ENCODE measurements at regions not wholly inside any gene's neighbourhood (a gene's known extent, or its start where the extent isn't known, plus 50 kb on each side); places are given as distances from the start of the nearest gene placed in this dataset.
"Not testable (repeated sequence)": the region's sequence is repeated elsewhere in the genome, so short reads cannot be mapped to it uniquely, and the experiment has no call there.

DNA sequence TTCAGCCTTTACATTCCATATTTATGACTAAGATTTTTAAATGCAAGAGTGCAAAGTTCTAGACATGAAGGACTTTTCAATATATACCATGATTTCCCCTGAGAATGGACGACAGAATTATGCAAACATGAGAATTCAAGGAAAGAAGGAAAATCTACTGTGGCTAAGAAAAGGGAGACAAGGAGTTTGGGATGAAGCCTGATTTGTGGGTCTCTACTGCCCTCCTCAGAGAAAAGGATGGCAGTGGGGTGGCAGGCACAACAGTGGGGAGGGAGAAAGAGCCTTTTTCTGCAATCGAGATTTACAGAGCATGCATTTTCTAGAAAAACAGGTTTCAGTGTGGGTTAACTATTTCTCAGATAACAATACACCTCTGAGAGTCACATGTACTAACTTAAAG, 466.9 kb upstream of the NRSN1 start:
- DNase-seq (ENCODE audit: low spot score), result no peak

DNA sequence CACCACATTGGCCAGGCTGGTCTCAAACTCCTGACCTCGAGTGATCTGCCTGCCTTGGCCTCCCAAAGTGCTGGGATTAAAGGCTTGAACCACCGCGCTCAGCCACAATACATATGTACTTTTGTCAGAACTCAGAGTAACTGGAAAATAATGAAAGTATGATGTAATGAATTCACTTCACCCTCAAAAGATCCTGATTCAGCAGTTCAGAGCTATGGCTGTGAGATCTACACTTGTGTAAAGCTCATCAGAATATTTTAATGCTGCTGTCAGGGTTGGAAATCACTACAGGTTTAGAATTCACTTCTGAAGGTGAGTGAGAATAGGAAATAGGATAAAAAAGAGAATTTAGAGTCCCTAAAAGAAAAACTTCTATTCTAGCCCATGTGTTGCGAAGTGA, 464.5 kb upstream of the NRSN1 start:
- DNase-seq (ENCODE audit: low spot score), result no peak

DNA sequence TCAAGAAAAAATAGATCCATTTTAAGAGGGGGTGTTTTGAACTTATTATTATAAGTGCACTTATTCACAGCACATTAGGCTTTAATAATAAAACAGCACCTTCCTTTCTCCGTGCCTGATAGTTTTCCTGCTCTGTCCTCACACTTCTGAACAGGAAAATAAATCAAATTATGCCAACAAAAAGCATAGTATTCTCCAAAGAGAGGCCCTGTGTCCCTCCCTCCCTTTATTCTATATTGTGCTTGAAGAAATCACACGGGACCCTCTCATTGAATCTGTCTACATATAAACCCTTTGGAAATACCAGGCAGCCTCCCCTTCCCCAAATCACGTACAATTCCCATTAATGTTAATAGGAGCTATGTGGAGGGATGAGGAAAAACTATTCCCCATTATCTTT, 462.9 kb upstream of the NRSN1 start:
- no peak for DNase-seq (ENCODE audit: low spot score)

DNA sequence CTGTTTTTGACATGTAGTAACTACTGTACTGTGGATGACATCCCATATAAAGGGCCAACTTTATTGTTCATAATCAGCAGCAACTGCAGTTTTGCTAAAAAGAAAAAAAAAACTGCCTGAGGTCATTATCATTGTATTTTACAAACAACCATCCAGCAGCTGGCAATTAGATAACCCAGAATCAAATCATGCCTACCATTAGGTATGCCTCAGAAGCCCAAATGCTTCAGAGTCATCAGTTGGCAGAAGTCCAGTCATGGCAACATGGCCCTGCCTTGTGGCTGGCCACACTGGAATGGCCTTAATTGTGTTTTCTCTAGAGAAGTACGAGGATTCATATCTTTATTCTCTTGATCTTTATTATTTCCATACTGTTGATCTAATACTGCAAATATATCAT, 462.4 kb upstream of the NRSN1 start:
- DNase-seq (ENCODE audit: low spot score), result no peak

DNA sequence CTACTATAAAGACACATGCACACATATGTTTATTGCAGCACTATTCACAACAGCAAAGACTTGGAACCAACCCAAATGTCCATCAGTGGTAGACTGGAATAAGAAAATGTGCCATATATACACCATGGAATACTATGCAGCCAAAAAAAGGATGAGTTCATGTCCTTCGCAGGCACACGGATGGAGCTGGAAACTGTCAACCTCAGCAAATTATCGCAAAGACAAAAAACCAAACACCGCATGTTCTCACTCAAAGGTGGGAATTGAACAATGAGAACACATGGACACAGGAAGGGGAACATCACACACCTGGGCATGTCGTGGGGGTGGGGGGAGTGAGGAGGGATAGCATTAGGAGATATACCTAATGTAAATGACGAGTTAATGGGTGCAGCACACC, 460.1 kb upstream of the NRSN1 start:
- not testable (repeated sequence) for DNase-seq (ENCODE audit: low spot score)

DNA sequence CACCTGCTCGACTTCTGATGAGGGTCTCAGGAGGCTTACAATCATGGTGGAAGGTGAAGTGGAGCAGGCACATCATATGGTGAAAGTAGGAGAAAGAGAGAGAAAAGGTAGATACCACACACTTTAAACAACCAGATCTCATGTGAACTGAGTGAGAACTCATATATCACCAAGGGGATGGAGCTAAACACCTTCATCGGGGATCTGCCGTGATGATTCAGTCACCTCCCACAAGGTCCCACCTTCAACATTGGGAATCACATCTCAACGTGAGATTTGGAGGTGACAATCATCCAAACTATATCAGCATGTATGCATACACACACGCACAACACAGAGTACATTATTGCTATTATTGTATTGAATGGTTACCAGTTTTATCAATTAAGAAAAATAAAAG, 453.3 kb upstream of the NRSN1 start:
- DNase-seq (ENCODE audit: low spot score), result no peak

DNA sequence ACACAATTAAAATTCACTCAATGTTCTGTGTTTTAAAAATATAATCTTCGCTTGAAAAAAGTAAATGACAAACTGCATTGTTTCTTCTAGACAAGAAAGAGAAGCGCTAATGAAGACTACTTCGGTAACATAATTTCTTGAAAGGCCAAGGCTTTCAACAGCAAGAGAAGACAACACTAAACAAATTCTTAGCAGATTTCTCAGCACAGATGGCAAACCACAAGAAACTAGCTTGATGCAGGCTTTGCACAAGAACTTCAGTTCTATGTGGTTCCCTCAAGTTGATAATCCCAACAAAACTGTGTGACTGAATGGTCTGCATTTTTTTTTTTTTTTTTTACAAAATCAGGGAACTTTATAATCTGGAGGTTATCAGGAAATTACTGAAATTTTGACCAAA, 447.4 kb upstream of the NRSN1 start:
- no peak for DNase-seq (ENCODE audit: low spot score)

DNA sequence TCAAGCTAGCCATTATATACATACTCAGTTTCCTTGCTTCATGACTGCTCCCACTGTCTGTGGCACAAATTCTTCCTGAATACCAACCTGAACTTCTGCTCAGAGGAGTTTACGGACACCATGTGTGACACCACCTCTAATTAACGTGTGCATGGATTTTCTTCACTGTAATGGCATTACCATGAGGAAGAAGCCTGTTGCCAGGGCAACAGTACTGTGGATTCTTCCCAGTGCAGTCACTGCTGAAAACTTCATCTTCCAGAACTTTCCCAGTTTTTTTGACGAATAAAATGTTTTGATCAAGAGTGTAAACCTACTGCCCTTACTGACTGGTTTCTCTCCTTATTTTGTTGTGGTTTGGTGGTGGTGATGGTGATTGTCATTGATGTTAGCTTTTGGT, 444.3 kb upstream of the NRSN1 start:
- DNase-seq (ENCODE audit: low spot score), result no peak

DNA sequence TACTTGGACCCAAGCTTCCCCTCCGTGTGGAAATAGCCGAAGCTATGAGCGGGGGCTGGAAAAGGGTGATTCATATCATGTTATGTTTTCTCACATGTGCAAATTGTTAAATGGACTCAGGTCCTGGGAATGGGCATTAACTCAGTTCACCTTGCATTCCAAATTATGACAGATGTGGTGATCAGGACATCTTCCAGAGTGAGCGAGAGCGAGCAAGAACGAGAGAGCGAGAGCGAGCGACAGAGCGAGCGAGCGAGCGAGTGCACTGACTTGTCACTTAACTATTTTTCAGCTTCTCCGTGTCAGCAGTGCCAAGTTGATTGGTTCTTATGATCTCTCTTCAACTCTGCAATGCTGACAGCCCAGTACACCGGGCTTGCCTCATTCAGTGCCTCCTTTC, 437.4 kb upstream of the NRSN1 start:
- no peak for DNase-seq (ENCODE audit: low spot score)

DNA sequence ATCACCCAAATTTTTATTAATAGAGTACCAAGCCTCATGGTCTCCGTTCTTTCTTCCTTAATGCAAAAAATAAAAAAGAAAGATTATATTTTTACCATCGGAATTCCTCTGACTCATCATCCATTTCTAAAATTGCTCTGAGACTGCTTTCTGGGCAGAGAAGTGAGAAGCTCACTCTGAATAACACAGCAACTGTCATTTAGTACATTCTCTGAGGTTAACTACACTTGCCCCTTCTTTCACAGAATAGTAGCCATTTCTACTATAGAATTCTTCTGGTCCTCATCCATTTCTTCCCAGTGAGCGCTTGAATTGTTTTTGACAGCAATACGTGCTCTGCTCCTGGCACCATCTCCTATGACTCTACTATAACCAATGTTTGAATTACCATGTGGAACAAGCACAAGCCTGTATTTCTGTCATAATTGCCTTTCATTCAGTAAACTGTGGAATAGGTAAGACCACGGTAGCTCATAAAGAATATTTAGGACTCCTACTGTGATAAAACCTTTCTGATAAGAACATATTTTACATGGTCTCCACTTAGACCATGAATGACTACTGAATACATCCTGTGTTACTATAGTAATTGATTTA, 435.5 kb upstream of the NRSN1 start:
- DNase-seq (ENCODE audit: low spot score), result no peak

DNA sequence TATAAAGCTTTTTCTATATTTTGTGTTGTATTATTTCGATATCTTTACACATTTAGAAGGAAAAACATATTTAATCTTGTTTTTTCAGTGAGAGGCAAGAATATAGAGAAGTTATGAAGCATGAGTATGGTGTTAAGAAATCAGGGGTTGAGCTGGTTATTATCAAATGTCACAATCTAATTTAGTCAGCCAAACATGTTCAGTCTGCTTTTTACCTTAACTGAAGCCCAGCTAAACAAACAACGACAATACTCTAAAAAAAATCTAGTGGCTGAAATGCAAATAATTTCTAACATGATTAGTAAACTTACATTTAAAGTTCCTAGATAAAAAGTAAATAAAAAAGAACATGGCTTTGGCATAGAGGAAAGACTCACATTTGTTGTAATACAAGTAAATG, 433.8 kb upstream of the NRSN1 start:
- DNase-seq (ENCODE audit: low spot score), result no peak

DNA sequence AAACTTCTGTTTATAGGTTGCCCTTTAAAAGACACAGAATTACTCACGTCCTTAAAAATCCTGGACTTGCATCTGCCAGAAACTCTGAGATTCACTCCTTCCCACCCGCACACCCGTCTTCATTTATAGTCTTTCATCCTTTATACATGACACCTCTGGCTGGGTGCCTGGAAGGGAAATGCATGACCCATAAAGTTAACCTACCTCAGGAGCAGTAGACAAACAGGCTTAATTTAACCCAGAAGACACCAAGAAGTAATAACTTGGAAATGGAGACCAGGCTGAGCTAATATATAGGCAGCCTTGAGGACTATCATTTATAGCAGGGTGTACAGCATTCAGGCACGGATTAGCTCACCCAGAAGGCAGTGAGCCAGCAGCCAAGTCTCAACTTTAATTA, 429.0 kb upstream of the NRSN1 start:
- no peak for DNase-seq (ENCODE audit: low spot score)

DNA sequence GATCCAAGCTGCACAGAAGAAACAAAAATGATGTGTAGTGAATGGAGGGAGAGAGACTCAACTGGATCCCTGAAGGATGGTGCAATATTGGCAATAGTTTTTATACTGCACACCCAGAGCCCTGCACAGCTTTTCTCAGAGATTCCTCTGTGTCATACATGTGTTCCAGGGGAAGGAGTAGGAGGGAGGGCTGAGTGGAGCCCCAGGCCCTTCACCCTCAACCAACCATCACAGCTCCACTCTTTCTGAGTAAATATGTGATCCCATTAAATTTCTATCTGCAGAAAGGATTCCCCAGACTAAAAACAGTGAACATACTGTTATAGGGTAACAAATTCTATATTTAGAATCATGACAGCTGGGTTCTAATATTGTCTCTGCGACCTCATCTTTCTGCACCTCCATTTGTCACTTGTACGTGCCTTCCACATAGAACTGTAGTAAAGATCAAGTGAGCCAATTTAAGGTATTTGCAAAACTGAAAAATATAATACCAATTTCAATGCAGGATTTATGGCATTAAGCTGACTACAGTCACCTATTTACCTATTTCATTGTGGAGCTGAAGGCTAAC, 421.4 kb upstream of the NRSN1 start:
- DNase-seq (ENCODE audit: low spot score), result no peak

DNA sequence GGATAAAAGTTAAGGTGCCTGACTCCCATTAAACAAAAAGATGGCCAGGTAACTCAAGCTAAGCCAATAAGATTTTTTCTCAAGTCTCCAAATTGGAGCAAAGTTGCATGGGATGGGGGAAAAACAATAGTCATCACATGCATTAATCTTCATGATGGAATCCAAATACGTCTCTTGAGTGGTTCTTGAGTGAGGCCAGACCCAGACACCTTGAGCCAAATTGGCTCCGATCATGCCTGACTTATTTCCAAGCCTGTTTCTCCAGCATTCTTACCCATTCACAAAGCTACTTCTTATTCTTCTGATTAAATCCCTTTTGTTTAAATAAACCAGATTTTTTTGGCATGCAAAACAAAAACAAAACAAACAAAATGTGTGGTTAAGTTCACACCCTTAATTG, 420.3 kb upstream of the NRSN1 start:
- DNase-seq (ENCODE audit: low spot score), result no peak

DNA sequence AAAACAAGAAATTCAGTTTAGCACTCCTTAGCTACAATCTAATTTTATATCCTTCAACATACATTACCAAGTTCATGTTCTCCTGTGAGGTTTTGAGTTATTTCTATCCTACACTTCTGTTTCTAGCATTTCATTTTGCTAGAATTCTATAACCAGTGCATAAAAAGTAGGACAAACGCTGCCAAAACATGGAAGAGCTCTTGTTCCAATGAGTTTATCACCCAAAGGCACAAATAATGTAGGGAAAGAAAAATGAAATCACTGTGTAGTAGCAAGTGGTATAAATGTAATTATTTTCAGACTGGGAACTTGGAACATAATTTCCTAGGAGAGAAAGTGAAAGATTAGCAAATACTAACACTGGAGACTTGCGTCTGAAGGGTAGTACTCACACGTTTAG, 413.3 kb upstream of the NRSN1 start:
- no peak for DNase-seq (ENCODE audit: low spot score)

DNA sequence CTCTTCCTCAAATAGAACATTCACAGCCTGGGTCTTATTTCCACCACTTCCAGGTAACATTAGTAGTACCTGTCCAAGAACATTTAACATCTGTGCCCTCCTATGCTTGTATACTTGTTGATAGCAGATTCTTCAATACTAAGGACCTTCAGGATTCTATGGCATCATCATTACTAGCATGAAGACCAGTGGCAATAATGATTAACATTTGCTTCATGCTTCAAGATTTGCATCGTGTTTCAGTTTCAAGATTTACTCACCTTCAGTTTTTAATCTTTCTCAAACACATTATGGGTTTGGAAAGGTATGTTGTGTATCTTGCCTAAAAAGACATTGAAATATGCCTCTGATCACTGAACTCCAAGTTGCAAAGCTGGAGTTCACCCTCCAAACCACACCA, 412.8 kb upstream of the NRSN1 start:
- DNase-seq (ENCODE audit: low spot score), result no peak

DNA sequence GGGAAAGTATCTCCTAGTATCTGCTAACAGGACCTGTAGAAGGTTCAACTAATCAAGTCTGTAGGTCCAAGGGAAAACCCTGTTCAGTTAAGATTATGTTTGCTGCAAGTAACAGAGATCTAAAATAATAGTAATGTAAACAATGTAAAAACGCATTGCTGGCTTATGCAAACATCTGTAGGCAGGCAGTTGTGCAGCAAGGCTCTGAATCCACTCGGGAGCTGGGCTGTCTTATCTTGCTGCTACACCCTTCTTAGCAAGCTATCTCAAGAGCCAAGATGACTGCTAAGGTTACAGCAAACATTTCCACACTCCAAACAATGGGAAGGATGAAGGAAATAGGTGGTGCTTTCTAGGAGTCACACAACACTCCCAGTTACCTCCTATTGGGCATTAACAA, 397.3 kb upstream of the NRSN1 start:
- DNase-seq (ENCODE audit: low spot score), result no peak

DNA sequence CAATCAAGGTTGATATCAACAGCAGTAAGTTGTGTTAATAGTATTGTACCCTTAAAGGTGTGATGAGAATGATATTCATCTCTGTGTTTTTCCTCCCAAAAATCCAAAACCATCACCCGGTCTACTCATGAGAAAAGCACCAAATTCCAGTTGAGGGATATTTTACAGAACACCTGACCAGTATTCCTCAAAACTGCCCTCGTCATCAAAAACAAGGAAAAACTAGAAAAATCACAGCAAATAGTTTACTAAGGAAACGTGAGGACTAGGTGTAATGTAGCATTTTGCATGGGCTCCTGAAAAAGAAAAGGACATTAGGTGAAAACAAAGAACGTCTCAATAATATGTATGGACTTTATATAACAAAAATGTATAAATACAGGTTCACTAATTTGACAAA, 394.4 kb upstream of the NRSN1 start:
- DNase-seq (ENCODE audit: low spot score), result no peak

DNA sequence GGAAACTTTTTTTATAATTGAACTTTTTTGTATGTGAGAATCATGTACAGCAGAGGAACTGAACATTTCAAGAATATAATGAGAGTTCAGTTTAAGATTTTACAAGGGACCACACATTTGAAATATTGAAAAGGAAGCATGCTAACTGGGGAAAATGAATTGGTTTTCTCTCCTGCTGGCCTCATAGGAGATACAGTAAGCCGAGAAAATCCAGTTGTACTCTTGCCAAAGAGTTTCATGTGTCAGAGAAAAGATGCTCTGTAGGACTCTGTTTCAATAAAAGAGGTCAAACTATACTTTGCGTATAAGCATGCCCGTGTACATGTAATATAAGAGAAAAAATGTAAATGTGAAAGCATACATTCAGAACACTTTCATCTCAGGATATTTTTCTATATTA, 393.5 kb upstream of the NRSN1 start:
- DNase-seq (ENCODE audit: low spot score), result no peak

DNA sequence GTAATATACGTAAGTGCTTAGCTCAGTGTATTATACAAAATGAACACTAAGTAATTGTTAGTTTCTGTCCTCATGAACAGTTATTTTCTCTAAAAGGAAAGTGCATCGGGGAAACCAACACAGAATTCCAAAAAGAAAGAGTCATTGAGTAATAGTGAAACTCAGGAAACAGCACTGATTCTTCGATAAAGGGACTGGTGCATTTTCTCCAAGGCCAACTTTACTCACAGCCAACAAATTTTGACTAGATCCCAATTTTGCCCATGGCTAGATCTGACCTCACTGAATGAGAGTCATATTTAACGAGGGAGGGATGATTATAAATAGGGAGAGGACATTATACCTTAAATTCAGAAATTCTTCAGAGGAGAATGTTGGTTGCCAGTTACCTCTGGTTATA, 390.9 kb upstream of the NRSN1 start:
- DNase-seq (ENCODE audit: low spot score), result no peak

DNA sequence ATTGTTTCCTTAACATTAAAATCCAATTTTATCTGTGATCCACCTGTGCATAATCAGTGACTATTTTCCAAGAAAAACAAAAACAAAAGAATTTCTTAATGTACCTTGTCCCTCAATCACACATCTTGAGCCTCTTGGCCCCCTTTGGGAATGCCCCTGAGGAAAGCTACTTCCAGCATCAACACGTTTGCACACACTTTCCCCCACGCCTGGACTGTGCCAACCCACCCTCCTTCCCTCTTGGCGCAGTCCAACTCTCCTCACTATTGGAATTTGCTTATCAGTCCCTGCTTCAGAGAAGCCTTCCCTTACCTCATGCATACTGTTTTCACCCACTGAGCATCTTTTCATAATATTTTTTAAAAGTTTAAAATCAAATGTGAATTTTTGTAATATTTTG, 389.4 kb upstream of the NRSN1 start:
- no peak for DNase-seq (ENCODE audit: low spot score)

DNA sequence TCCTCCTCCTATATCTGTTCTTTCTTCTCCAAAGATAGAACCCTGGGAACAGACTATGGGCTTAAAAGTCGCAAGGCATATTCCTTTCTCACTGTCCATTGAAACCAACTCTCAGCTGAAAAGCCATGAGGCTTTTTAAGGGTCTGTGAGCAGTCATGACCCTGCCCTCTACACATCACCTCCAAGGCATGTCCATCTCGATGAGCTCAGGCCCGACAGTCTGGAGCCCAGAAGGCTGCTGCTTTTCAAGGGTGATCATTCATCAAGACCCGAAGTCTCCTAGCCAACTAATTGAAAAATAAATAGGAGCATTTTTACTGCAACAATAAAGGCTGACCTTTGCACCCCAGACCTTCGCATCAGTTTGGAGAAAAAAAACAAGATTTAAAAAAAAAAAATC, 378.8 kb upstream of the NRSN1 start:
- no peak for DNase-seq (ENCODE audit: low spot score)

DNA sequence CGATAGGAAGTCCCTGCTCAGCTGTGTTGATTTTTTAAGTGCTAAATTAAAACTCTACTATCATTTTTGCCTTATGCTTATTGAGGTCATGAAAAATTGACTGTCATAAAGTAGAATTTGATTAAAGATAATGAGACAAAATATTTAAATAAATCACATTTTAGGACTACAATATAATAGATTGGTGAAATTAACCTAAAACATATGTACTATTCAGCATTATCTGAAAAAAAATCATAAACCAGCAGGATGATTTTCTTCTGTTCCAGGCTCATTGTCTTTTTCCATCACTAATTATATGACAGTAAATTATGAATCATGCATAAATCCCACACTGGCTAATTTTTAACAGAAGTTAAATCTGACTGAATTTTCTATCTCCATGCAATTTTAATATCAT, 373.6 kb upstream of the NRSN1 start:
- DNase-seq (ENCODE audit: low spot score), result no peak

DNA sequence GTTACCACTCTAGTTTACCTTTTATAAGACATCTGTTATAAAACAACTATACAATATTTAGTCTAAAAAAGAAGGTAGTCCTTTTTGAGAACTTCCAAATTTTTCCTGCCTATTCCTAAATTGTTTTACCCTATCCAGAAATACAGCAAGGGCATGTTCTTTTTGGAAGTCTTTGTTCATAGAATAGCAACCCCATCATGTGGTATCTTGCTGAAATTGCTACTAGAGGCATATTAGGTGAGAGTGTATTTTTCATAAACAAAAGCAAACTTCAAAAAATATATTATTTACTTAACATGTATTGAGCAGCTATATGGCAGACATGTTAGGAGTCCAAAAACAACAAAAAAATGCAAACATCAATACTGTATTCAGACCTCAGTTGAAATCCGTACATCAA, 371.8 kb upstream of the NRSN1 start:
- no peak for DNase-seq (ENCODE audit: low spot score)

DNA sequence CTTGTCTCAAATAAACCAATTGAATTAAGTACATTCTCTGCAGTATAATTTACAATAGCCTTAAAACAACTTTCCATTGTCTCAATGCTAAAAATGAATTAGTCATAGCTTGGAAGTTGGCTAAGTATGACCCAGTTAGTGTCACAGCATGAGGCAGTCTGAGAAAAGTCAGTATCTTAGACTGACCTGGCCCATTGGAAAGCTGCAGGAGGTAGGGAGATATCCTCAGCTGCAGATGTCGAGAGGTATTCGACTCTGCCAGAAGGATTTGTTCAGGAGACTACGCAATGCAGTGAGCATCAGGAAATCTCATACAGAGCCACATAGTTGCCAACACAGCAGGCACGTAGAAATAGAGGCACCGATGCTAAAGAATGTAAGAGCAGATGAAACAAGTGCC, 350.9 kb upstream of the NRSN1 start:
- DNase-seq (ENCODE audit: low spot score), result no peak
